Suppressor macrophage (primary cell): ENCODE measurements at regions not wholly inside any gene's neighbourhood (a gene's known extent, or its start where the extent isn't known, plus 50 kb on each side); places are given as distances from the start of the nearest gene placed in this dataset.
A peak's percentile ranks its signal among the peaks of the same experiment; 100 is the strongest.
"Not testable (repeated sequence)": the region's sequence is repeated elsewhere in the genome, so short reads cannot be mapped to it uniquely, and the experiment has no call there.

Source experiments
- DNase-seq, 4 experiments: peaks; one replicate each; pipeline ENCODE4 v3.0.0-alpha.2; 2020 to 2022

GRCh38 chr21:31530897-31531705, 128.4 kb upstream of the SOD1 start:
- no peak for DNase-seq

GRCh38 chr21:31530364-31530763, 129.1 kb upstream of the SOD1 start:
- no peak for DNase-seq

GRCh38 chr21:31529406-31529805, 130.1 kb upstream of the SOD1 start:
- no peak for DNase-seq

GRCh38 chr21:31526040-31526439, 133.5 kb upstream of the SOD1 start:
- DNase-seq, result no peak

- DNase-seq, result no peak
Measured at GRCh38 chr21:31524140-31524539, 135.4 kb upstream of the SOD1 start.

GRCh38 chr21:31521515-31521914, 138.0 kb upstream of the SOD1 start:
- no peak for DNase-seq

- DNase-seq, result no peak
Measured at GRCh38 chr21:31520561-31521098, 138.9 kb upstream of the SOD1 start.

- no peak for DNase-seq
Measured at GRCh38 chr21:31518580-31518979, 140.9 kb upstream of the SOD1 start.

- no peak for DNase-seq
Measured at GRCh38 chr21:31517664-31518414, 141.7 kb upstream of the SOD1 start.

GRCh38 chr21:31515253-31515652, 144.2 kb upstream of the SOD1 start:
- no peak for DNase-seq

GRCh38 chr21:31514598-31514997, 144.9 kb upstream of the SOD1 start:
- no peak for DNase-seq

GRCh38 chr21:31513541-31513940, 146.0 kb upstream of the SOD1 start:
- not testable (repeated sequence) for DNase-seq

- not testable (repeated sequence) for DNase-seq
Measured at GRCh38 chr21:31511999-31512398, 147.5 kb upstream of the SOD1 start.

- DNase-seq, result no peak
Measured at GRCh38 chr21:31511258-31511657, 148.2 kb upstream of the SOD1 start.

GRCh38 chr21:31509194-31510017, 150.1 kb upstream of the SOD1 start:
- peak; percentile 10 to 43 (median 34) for DNase-seq

- DNase-seq, result no peak
Measured at GRCh38 chr21:31505975-31506374, 153.5 kb upstream of the SOD1 start.

GRCh38 chr21:31503939-31504338, 155.6 kb upstream of the SOD1 start:
- DNase-seq, result no peak

- DNase-seq, result no peak
Measured at GRCh38 chr21:31503467-31503866, 156.0 kb upstream of the SOD1 start.

- DNase-seq, result no peak
Measured at GRCh38 chr21:31502537-31503143, 156.9 kb upstream of the SOD1 start.

GRCh38 chr21:31501926-31502325, 157.6 kb upstream of the SOD1 start:
- no peak for DNase-seq

GRCh38 chr21:31500982-31501381, 156.9 kb upstream of the TIAM1 start:
- no peak for DNase-seq

GRCh38 chr21:31500071-31500470, 156.0 kb upstream of the TIAM1 start:
- no peak for DNase-seq
